Activated CD4-positive, alpha-beta T cell treated with anti-CD3 and anti-CD28 coated beads for 36 hours (primary cell): ENCODE measurements at regions not wholly inside any gene's neighbourhood (a gene's known extent, or its start where the extent isn't known, plus 50 kb on each side); places are given as distances from the start of the nearest gene placed in this dataset.
"Not testable (repeated sequence)": the region's sequence is repeated elsewhere in the genome, so short reads cannot be mapped to it uniquely, and the experiment has no call there.

ENCODE experiments used
- ATAC-seq: fragments of 200-7000 bp; cut with Tn5 transposase; one replicate; pipeline ENCODE4 v1.10.0; 2021; ENCODE audit warnings: mild to moderate bottlenecking, moderate library complexity
- CTCF ChIA-PET: fragments of 350-600 bp; sonication (Branson Sonifier 250); formaldehyde crosslinking; loops from one replicate; lab custom pipeline; 2021; ENCODE audit warnings: antibody characterized with exemption; lab: Charles Lee
- POLR2A ChIA-PET: fragments of 350-600 bp; sonication (Branson Sonifier 250); formaldehyde crosslinking; loops from one replicate; lab custom pipeline; 2021; ENCODE audit warnings: antibody characterized with exemption, inconsistent platforms; lab: Charles Lee
- DNase-seq: peaks from one replicate; pipeline ENCODE4 v3.0.0-alpha.2; 2020
- H3K27ac Mint-ChIP-seq: one replicate; pipeline ENCODE4 v1.8.0; 2021; ENCODE audit warnings: mixed read lengths
- H3K27me3 Mint-ChIP-seq: one replicate; pipeline ENCODE4 v1.8.0; 2021; ENCODE audit warnings: mixed read lengths
- H3K36me3 Mint-ChIP-seq: one replicate; pipeline ENCODE4 v1.8.0; 2021; ENCODE audit warnings: low read depth, mixed read lengths
- H3K4me1 Mint-ChIP-seq: one replicate; pipeline ENCODE4 v1.8.0; 2021; ENCODE audit warnings: mixed read lengths
- H3K4me3 Mint-ChIP-seq: one replicate; pipeline ENCODE4 v1.8.0; 2021; ENCODE audit warnings: mild to moderate bottlenecking, moderate library complexity, mixed read lengths
- H3K9me3 Mint-ChIP-seq: one replicate; pipeline ENCODE4 v1.8.0; 2021; ENCODE audit warnings: low read depth, mixed read lengths
- intact Hi-C, 2 experiments: fragments of 100-400 bp; cut with DNase I in 1 of 2; cut with micrococcal nuclease in 1 of 2; formaldehyde crosslinking; loops; one replicate each; pipeline versions ENCODE4 v1.14.2 to v1.15.1; 2022 to 2024; cut with DNase I, micrococcal nuclease

DNA sequence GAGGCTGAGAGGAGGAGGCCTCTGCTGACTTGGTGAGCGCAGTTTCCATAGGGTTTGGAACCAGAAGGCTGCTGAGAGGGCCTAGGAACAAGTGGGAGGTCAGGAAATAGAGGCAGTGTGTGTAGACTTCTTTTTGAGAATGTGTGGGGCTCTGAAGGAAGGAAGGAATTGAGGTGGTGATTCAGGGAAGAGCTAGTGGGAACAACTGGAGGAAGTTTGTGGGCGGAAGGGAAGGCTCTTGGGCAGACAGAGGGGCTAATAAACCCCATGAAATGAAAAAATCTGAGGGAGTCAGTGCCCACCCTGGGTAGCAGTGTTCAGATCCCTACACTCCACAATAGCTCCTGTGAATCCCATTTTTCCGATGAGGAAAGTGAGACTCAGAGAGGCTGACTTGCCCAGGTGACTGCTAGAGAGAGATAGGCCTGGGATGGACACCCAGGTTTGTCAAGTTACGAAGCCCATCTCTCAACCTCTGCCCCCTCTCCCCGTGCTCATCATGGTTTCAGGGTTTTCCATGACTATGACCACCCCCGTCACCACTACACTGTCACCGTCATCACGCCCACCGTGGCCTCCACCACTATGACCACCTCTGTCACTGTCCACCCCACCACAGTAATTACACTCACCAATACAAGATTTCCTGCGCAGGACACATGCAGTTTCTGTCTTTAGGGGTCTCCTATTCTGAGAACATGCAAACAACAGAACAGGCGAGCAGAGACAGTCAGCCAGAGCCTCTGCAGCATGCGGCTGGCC is 106.4 kb downstream of the MRPL14 start:
- no peak overlapping the region for H3K27ac Mint-ChIP-seq
- POLR2A ChIA-PET = no interaction called here
- no peak for DNase-seq
- peaks cover 3% of the 10 kb centered on the region for H3K4me1 Mint-ChIP-seq
- H3K4me3 Mint-ChIP-seq = no peak overlapping the region
- no peak for ATAC-seq
- intact Hi-C loops = no loop called here
- CTCF ChIA-PET = interaction anchor here (1.1 kb wide), 1 partner anchor 296 kb away, joined by 3 read pairs; no protein-coding TSS in a partner anchor
- peaks cover 2% of the 10 kb centered on the region for H3K27me3 Mint-ChIP-seq
- no peaks in the 10 kb centered on the region for H3K36me3 Mint-ChIP-seq
- H3K9me3 Mint-ChIP-seq = no peaks in the 10 kb centered on the region

DNA sequence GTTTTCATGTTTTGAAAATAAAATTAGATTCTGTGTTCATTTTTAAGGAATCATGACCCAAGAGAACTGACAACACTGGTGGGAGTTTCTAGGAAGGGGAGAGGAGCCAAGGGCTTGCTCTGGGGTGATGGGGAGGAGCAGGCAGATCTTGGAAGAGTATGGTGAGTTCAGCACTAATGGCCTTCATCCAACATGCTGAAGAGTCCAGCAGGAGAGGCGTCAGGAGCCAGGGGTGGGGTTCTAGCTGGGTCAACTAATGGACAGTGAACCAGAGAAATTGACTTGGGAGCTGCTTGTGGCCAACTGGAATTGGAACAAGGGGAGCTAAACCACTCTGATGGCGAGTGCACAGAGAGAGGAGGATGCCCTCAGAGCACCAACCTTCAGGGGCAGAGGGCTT is 107.1 kb downstream of the MRPL14 start:
- intact Hi-C loops = no loop called here
- CTCF ChIA-PET = interaction anchor here (1.1 kb wide), 1 partner anchor 295 kb away, joined by 3 read pairs; no protein-coding TSS in a partner anchor
- H3K27ac Mint-ChIP-seq = no peak overlapping the region
- peaks cover 3% of the 10 kb centered on the region for H3K4me1 Mint-ChIP-seq
- H3K27me3 Mint-ChIP-seq = peaks cover 2% of the 10 kb centered on the region
- H3K36me3 Mint-ChIP-seq = no peaks in the 10 kb centered on the region
- H3K4me3 Mint-ChIP-seq = no peak overlapping the region
- ATAC-seq = no peak
- POLR2A ChIA-PET = no interaction called here
- no peaks in the 10 kb centered on the region for H3K9me3 Mint-ChIP-seq
- DNase-seq = no peak

DNA sequence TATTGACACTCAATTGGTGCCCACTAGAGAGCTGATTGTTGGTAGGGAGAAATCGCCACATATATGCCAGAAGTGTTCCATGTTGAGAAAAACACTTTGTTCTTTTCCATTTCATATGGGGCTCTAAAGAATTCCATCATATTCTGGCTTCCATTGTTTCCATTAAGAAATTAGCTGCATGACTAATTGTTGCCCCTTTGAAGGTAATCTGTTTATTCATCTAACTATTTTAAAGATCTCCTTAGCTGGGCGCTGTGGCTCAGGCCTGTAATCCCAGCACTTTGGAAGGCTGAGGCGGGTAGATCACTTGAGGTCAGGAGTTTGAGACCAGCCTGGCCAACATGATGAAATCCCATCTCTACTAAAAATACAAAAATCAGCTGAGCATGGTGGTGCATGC is 109.9 kb downstream of the MRPL14 start:
- ATAC-seq, H3K27me3 Mint-ChIP-seq, H3K4me3 Mint-ChIP-seq, POLR2A ChIA-PET, intact Hi-C loops, H3K36me3 Mint-ChIP-seq, DNase-seq, H3K27ac Mint-ChIP-seq, H3K4me1 Mint-ChIP-seq, H3K9me3 Mint-ChIP-seq: not testable (repeated sequence)
- CTCF ChIA-PET = interaction anchor here (0.6 kb wide), 1 partner anchor 24 kb away, joined by 3 read pairs; no protein-coding TSS in a partner anchor

DNA sequence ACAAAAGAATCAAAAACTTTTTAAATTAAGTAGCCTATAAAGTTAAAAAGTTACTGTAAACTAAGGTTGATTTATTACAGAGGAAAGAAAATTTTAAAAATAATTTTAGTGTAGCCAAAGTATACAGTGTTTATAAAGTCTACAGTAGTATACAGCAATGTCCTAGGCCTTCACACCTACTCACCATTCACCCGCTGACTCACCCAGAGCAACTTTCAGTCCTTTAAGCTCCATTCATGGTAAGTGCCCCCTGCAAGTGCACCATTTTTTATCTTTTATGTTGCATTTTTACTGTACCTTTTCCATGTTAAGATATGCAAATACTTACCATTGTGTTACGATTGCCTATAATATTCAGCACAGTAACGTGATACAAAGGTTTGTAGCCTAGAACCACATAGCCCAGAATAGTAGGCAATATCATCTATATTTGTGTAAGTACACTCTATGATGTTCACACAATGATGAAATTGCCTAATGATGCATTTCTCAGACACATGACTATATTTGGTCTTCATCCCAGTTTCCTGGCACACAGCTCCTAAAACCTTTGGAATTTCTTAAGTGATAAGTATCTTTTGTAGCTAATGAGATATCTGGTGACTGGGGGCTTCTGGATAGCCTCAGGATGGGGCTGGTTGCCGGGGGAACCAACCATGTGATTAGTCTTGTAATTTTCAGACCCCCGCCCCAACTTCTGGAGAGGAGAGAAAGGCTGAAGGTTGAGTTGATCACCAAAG is 111.0 kb downstream of the MRPL14 start:
- peak; percentile 13 for DNase-seq
- ChIA-PET POLR2A (no interaction called here), CTCF (interaction anchor here (0.6 to 1.3 kb wide), 3 partner anchors 14 to 255 kb away, joined by 3 to 5 read pairs (median 3); no protein-coding TSS in a partner anchor)
- ATAC-seq = peak; percentile 58
- Mint-ChIP-seq H3K4me3 (no peak overlapping the region), H3K27ac (no peak overlapping the region), H3K36me3 (no peaks in the 10 kb centered on the region), H3K4me1 (peaks cover 3% of the 10 kb centered on the region), H3K27me3 (peaks cover 2% of the 10 kb centered on the region), H3K9me3 (no peaks in the 10 kb centered on the region)
- intact Hi-C loops = no loop called here

DNA sequence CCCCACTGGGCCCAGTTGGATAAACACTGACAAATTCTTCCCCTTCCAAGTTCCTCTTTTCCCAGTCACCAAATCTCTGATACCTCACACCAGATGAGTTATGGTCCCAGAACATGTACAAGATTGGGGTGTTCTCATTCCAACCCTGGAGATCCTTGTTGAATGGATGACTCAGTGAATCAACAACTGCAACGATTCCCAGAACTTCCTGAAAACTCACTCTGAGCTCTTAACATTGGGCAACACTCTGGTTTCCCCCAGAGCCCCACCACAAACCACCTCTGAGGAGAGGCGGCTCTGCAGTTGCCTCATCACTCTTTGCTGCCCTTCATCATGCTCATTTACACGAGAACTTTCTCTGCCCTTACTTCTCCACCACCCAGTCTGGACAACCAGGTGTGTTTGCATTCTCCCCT is 115.2 kb downstream of the MRPL14 start:
- CTCF ChIA-PET = no interaction called here
- Mint-ChIP-seq H3K27me3 (peaks cover 4% of the 10 kb centered on the region), H3K27ac (no peak overlapping the region), H3K36me3 (no peaks in the 10 kb centered on the region), H3K4me3 (no peak overlapping the region), H3K4me1 (peaks cover 3% of the 10 kb centered on the region), H3K9me3 (no peaks in the 10 kb centered on the region)
- no peak for DNase-seq
- POLR2A ChIA-PET = no interaction called here
- intact Hi-C loops = no loop called here
- no peak for ATAC-seq

DNA sequence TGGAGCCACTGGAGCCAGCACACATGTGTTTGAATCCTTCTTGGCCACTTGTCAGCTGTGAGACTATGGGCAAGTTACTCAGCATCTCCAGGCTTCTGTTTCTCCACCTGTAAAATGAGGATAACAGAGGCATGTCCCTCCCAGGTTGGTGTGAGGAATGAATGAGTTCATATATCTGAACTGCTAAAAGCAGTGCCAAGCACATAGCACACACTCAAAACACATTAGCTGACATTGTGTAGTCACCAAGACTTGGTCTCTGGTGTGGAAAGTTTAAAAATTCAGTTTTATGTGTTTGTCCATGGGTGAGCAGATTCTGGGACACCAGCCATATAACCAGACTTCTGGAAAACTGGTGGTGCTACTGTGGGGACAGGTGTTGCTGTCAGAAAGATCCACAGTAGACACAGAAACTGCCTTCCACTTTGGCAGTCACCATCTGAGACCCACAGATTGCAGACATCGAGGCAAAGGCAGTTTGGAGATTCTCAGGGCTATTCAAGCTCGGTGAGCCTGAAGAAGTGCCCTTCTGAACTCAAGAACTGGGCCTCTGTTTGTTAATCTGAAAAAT is 115.8 kb downstream of the MRPL14 start:
- ChIA-PET POLR2A (no interaction called here), CTCF (interaction anchor here (0.9 to 1.3 kb wide), 2 partner anchors 24 to 68 kb away, joined by 3 read pairs; no protein-coding TSS in a partner anchor)
- intact Hi-C loops = no loop called here
- Mint-ChIP-seq H3K27ac (no peak overlapping the region), H3K4me1 (peaks cover 3% of the 10 kb centered on the region), H3K4me3 (no peak overlapping the region), H3K9me3 (no peaks in the 10 kb centered on the region), H3K27me3 (peaks cover 4% of the 10 kb centered on the region), H3K36me3 (no peaks in the 10 kb centered on the region)
- ATAC-seq (no peak), DNase-seq (no peak)

DNA sequence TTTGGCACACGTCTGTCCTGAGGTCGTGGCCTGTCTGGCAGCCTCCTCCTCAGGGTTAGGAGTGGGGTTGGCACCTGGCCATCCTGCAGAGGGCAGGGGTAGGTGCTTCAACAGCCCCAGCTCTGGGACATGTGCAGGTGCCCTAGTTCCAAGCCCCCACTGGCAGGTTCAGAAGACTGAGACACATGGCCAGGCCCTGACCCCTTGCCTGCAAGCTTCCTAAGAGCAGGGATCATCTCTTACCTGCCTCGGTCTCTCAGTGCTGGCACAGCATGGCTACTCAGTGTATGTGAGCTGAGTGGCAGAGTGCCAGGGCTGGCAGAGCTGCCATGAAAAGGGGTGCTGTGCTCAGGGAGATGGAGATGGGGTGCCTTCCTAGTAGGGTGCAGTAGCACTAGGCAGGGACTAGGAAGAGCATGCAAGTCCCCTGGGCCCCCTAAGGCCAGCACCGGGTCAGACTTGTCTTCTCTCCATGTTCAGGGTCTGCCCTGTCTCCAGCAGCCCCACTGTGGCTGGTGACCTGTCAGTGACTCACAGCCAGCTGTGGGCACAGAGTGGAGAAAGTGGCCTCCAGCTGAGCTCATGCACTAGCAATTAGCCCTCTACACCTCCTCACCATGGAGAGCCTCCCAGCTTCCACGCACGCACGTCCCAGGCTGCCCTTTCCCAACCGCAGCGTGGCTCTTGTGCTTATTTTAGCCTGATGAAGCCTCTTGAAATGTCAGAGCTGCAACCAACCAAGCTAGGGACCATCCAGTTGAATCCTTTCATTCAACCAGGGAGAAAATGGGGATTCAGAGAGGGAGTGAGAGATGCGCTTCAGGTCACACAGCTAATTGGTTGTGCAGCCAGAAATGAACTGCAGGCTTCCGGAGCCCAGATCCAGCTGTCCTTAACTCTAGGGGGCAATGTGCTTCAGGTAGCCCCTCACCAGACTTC is 116.6 kb downstream of the MRPL14 start:
- intact Hi-C loops = no loop called here
- no peak overlapping the region for H3K27ac Mint-ChIP-seq
- H3K9me3 Mint-ChIP-seq = no peaks in the 10 kb centered on the region
- CTCF ChIA-PET = interaction anchor here (0.9 to 1.3 kb wide), 2 partner anchors 23 to 69 kb away, joined by 3 read pairs; no protein-coding TSS in a partner anchor
- no peak overlapping the region for H3K4me3 Mint-ChIP-seq
- ATAC-seq (no peak), DNase-seq (peak; percentile 24)
- no peaks in the 10 kb centered on the region for H3K36me3 Mint-ChIP-seq
- no peaks in the 10 kb centered on the region for H3K4me1 Mint-ChIP-seq
- POLR2A ChIA-PET = no interaction called here
- H3K27me3 Mint-ChIP-seq = peaks cover 5% of the 10 kb centered on the region

DNA sequence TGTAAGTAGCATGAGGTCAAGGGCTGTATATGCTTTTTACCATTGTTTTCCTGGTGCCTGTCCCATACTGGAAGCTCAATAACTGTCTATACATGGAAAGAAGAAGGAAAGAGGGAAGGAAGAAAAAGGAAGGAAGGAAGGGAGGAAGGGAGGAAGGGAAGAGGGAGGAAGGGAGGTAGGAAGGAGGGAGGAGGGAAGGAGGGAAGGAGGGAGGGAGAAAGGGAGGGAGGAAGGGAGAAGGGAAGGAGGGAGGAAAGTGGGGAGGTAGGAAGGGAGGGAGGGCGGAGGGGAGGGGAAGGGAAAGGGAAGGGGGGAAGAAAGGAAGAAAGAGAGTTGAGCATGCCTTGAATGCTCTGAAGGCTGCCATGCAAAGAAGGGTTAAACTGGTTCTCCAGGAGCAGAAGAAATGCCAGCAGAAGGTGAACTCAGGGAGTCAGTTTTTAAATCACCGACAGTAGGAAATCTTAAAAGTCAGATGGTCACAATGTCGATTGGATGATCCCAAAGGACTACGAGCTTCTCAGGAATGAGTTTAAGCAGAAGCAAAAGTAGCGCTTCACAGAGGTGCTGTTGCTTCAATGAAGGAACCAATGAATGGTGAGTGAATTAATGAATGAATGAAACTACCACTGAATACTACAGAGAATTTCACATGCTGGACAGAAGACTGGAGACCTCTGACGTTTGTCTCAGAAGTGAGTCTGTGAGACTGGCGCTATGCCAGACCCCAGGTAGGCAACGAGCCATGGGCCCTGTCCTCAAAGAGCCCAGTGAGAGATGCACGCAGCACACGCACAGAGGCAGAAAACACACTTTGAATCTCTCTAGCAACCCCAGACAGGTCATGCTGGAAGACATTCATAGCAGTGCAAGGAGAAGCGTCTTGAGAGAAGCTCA is 117.6 kb downstream of the MRPL14 start:
- peaks cover 10% of the 10 kb centered on the region for H3K27me3 Mint-ChIP-seq
- DNase-seq (no peak), ATAC-seq (no peak)
- H3K36me3 Mint-ChIP-seq = no peaks in the 10 kb centered on the region
- H3K27ac Mint-ChIP-seq = no peak overlapping the region
- intact Hi-C loops = no loop called here
- no peak overlapping the region for H3K4me3 Mint-ChIP-seq
- no peaks in the 10 kb centered on the region for H3K4me1 Mint-ChIP-seq
- POLR2A ChIA-PET = interaction anchor here (0.6 kb wide), 1 partner anchor 296 kb away, joined by 3 read pairs; no protein-coding TSS in a partner anchor
- CTCF ChIA-PET = interaction anchor here (0.7 to 1.3 kb wide), 2 partner anchors 10 to 70 kb away, joined by 3 read pairs; no protein-coding TSS in a partner anchor
- H3K9me3 Mint-ChIP-seq = no peaks in the 10 kb centered on the region

DNA sequence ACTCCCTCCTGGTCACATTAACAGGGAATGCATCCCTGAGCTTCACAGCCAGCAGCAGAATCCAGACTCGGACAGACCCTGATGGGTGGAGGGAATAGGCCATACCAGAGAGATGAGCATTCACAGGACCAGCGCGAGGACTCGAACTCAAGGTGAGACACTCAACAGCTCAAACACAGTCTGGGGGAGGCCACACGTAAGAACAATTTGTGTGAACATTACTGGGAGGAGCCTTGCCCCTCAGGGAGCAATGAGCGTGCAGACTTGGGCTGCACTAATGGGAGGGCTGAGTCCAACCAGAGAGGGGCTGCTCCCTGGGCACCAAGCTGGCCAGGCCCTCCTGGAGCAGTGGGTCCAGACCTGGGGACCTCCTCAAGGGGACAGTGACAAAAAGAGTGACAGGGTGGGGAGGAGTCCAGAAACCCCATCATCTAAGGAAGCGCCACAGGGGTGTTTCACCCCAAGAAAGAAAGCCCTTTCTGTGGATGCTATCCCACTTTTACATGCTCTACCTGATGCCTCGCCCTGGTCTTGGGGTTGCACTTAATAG is 118.4 kb downstream of the MRPL14 start:
- Mint-ChIP-seq H3K36me3 (no peaks in the 10 kb centered on the region), H3K27ac (no peak overlapping the region)

More for the DNA sequence above, 118.4 kb downstream of the MRPL14 start:
- DNase-seq (no peak), ATAC-seq (no peak)
- Mint-ChIP-seq H3K4me3 (no peak overlapping the region), H3K4me1 (no peaks in the 10 kb centered on the region), H3K27me3 (peaks cover 14% of the 10 kb centered on the region), H3K9me3 (no peaks in the 10 kb centered on the region)
- CTCF ChIA-PET = no interaction called here
- intact Hi-C loops = no loop called here
- POLR2A ChIA-PET = interaction anchor here (0.6 kb wide), 1 partner anchor 296 kb away, joined by 3 read pairs; no protein-coding TSS in a partner anchor
